Superior temporal gyrus (tissue), 1 donor: ENCODE measurements at regions not wholly inside any gene's neighbourhood (a gene's known extent, or its start where the extent isn't known, plus 50 kb on each side); places are given as distances from the start of the nearest gene placed in this dataset.

Experiments
- DNase-seq: peaks from one replicate; pipeline ENCODE4 v3.0.0-alpha.2; 2016; ENCODE audit errors: extremely low spot score

DNA sequence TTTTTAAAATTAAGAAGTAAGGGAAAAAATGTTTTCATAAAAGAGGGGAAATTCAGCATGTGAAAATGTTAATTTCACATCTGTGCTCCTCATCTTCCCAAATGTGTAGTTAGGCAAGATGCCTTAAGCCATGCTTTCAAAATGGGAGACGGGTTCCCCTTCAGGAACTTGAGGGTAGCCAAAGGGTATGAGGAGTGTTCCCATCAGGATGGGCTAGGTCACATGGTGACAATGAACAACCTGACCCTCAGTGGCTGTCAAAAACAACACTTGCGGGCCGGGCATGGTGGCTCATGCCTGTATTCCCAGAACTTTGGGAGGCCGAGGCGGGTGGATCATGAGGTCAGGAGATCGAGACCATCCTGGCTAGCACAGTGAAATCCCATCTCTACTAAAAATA, 178.0 kb downstream of the ACTL7B start:
- no peak for DNase-seq

DNA sequence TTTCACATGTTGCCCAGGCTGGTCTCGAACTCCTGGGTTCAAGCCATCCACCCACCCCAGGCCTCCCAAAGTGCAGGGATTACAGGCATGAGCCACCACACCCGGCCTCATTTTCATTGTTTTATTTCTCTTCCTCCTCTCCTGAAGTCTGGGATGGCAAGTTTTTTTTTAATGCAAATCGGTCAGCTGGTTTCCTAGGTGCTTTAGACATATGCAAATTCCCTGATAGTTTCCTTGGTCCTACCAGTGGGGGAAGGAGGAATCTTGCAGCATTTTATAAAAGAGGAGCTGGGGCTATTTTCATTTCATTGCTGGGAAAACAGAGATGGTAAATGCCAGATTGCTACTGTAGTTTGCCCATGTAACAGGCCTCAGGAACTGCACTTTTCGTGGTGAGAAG, 179.4 kb downstream of the ACTL7B start:
- no peak for DNase-seq

DNA sequence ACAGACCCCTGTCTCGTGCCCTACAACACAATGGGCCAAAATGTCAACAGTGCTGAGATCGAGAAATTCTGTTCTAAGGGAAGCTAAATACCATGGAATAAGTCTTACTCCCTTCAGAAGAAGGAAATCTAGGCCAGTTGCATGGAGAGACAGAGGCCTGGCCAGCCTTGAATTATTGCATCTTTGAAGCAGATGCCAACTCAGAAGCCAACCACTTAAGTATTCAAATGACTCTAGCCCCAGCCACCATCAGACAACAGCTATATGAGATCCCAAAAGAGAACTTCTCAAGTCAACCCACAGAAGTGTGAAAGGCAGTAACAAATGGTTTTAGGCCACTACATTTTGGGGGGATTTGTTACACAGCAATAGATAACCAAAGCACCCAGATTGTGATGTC, 180.1 kb downstream of the ACTL7B start:
- no peak for DNase-seq

DNA sequence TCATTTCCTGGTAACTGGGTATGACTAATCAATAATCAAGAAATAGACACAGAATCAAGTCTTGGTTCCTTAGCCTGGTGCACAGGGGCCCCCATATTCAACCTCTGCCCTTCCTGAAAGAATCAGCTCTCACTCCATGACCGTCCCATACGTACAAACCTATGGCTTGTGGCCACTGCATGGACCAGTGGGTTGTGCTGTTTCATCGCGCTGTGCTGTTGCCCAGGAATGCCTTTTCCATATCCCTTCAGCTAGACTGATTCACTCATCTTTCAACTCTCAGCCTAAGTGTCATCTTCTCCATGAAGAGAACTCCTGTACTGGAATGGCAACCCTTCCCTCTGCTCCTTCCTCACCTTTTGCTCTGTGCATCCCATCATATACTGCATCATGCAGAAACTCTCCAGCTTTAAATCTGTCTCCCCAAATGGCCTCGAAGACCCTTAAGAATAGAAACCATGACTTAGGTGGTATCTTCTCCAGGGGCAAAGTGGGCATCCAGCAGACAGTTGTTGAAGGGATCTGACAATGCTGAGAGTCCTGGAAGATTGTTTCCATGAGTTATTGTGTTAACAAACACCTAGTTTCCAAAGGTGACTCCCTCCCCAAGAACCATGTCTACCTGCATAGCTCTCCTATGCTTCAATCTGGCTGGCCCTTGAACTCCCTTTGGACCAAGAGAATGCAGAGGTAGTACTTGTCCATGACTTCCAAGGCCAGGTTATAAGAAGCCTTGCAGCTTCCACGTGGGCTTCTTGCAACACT, 180.8 kb downstream of the ACTL7B start:
- no peak for DNase-seq

DNA sequence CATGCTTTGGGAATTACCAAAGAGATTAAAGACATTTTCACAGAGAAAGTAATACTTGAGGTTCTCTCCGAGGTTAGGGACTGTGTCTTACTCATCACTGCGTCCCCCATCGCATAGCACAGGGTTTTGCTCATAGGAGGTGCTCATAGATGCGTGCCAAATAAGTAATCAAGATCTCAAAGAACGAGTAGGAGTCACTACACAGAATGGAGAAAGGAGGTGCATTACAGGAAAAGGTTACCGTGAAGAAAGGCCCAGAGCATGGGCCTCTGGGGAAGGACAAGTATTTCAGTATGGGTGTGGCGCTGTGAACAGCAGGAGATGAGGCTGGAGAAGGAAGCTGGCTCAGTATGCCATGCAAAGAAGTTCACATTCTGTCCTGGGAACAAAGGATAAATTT, 182.4 kb downstream of the ACTL7B start:
- no peak for DNase-seq

DNA sequence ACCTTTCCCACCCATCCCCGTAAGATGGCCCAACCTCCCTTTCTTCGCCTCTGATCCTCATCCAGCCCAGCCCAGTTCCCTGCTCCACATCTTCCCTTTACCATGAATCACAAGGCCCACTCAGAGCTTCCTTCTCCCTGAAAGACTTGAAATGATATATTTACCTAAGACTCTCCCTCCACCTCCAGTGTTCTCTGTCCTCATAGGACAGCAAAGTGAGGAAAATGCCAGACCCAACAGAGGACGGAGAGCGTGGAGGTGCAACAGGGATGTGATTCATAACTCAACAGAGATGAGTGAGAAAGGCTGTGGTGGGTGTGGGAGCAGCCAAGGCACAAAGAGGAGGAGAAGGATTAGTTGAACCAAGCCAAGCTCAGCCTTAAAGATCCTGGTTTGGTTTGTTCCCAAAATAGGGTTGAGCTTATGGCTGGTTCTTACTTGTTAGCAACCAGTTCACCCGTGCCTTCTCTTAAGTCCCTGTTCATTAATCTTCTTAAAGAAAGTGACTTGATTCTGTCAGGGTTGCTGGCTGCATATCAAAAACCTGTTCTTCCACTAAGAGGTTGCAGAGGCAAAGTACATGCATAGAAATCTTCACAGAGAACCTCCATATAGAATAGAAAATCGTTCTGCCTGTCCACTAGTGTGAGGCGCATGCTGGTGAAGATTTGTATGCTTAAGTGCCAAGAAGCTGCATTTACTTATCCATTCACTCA, 183.2 kb downstream of the ACTL7B start:
- no peak for DNase-seq

DNA sequence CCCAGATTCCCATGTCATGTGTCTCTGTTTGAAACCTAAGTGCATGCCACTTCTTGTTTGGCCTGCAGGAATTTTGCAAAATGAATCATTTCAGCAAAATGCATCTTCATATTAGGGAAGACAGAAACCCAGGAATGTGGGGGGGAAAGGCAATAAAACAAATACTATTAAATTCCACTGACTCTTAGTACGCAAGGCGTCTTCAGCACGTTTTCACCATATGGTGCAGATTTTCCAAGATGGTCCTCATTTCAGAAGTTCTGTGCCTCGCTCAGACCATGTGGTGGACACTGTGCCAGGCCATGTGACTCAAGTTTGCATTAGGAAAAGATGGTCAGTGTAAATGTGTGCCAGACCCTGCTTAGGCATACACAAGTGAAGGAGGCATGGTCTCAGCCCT, 184.0 kb downstream of the ACTL7B start:
- no peak for DNase-seq

DNA sequence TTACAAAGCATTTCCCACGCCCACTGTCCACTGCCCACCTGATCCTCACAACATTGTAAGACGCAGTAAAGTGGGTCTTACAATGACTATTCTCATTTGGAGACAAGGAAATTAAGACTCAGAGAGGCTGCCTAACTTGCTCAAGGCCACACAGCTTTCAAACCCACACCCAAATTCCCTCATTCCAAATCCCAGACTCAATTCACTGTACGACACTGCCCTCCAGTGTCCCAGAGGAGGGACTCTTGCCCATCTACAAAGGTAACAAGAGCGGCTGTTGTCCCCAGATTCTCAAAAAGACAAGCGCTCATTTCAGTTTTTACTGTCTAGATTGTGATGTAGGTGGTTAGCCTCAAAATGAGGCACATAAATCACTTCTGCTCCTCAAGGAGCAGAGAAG, 184.6 kb downstream of the ACTL7B start:
- no peak for DNase-seq

DNA sequence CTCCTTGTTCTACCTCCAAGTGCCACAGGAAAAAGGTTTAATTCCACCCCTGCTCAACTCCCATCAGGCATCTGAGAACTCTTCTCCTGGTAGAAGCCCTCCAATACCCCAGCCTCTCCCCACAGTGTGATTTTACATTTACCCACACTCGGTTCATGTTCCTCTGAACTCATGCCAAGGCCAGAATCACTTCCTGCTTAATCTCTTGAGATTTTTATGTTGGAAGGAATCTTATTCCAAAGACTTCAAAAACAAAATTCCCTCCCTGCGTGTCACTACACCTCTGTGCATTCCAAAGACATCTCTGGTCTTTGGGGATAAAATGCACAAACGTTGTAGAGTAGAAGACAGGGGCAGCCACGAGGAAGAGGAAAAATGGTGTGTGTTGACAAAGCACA, 186.8 kb downstream of the ACTL7B start:
- no peak for DNase-seq

DNA sequence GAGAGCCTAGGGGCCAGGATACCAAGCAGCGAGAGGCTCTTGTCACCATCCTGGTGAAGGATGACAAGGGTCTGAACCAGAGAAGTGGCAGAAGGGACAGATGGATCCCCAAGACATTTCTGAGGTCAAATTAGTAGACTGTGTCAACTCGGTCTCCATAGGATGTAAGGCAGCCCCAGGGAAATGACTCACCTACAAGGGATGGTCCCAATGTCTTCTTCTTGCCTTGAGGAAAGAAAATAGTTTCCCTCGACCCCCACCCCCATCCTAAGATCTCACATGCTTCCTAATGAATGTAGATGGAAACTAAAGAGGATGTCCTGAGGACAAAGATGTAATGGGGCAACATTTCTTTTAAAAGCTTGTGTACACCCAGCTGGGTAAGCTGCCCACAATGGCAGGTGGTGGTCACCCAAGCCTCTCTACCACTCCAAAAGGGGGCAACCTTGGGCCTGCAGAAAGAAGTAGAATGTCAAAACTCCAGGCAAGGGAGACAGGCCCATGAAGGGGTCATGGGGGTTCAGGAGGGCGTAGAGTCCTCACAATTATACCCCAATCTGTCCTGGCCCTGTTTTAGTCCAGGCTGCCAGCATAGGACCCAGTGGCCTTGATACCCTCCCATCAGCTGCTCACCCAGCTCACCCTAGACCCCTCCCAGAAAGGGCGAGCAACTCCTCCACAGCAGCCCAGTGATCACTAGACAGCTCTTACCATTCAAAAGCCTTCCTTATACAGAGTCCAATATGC, 187.4 kb downstream of the ACTL7B start:
- no peak for DNase-seq

DNA sequence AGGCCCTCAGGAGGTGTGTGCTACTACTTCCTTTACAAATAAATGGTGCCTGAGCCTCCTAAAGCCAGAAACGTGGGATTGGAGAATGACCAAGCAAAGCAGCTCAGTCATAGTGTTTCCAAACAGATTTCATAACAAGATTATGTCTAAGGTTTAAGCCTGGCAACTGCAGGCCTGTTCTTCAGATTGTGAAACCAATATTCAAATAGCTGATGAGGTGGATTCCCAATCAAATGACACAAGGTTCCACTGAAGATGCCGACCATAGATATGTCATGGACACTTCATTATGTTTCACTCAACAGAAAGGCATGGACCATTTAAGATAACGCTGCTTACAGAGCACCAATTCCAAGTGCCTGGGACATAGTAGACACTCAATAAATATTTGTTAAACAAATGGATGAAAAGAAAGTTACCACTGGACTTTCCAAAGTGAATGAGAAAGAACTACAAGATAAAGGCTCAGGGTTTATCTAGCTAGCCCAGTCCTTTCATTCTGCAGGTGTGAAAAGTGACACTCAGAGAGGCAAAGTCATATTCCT, 189.5 kb downstream of the ACTL7B start:
- no peak for DNase-seq

DNA sequence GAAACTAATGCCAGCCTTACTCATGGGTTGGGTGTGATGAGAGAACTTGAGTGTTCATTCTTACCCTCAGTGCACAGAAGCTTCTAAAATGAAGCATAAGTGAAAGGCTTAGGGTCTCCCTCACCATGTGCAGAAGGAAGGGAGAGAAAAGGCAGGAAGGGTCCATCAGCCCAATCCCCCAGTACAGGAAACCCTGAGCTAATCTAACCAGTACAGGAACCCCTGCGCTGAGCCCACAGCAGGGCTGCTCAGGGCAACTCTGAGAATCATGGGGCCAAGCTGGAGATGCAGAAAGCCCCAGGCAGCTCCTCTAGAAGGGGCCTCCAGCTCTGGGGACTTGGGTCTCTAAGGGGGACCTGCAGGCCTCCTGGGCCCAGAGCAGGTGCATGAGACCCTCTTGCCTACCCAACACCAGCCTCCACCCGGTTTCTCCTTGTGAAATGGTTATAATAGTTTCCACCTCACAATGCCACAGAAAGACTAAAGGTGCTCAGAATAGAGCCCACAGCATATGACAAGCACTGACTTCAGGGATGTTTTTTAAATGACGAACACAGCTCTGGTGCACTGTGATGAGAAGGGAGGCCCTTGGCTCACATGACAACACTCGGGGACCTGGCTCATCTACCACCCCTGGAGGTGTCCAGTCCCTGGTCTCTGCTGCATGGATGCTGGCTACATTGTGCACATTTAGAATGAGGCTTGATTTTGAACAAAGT, 190.1 kb downstream of the ACTL7B start:
- DNase-seq, result no peak

DNA sequence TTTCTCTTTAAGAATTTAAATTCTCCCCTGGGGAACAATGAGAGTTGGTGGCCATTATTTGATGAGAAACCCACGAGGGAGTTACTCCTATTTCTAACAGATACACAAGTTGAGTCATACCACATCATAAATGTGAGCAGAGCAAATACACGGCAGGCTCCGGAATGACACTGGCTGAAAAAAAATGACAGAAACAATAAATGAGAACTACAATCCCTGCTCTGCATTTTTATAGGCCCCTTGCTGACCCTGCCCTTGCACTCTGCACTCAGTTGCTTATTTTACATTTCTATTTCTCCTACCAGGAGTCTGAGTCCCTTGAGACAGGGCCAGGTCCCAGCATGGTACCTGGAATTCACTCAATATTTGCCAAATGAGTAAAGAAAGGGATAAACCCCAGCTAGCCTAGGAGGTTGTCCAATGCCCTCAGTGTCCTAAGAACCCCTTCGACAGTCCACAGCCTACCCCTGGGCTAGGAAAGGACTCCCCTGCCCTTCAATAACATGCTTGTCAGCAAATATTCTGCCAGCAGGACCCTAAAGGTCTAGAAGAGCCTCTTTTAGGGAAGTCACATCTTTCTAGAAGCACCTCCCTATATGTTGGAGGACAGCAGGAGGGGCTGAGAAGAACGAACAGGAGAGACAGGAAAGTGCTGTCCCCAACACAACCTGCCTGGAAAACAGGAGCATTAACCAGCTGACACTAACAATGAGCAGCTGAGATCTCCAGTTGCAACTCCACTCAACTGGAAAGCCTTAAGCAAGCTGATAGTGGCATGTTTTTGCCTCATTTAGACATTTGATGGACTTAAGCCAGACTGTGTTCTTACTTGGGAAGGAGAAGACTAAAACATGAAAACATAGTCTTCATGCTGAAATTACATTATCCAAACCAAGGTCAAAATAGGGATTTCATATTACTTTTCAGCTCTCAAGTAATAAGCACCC, 191.2 kb downstream of the ACTL7B start:
- no peak for DNase-seq

DNA sequence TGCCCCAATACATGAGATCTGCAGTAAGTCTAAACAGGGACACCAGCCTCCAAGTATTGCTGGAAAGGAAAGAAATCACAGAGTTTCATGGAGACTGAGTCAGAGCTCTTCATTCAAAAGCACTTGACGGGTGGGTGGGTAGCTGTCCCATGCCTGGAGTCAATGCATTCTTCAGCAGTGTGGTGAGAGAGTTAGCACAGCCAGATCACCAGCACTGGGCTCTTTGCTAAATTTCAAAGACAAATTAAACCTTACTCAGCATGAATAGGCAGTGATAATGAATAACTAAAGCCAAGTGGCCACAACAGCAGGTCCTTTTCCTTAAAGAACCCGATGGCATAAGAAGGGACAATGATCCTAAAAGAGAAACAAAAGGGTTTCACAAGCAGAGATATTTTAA, 192.4 kb downstream of the ACTL7B start:
- DNase-seq, result no peak

DNA sequence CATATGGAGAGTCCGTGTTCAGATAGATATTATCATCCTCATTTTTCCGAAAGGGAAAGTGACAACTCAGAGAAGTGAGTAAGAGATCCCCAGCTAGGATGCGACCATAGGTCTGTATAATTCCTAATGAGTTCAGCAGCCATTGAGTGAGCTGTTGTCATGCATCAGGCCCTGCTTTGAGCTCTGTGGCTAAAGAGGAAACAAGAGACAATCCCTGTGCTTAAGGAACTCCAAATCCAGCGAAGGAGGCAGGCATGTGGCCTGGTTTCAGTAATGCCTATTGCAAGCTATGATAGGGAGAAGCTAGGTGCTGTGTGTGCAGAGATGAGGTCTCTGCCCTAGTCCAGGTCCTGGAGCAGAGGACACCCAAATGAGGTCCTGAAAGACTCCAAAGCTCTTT, 192.8 kb downstream of the ACTL7B start:
- no peak for DNase-seq

DNA sequence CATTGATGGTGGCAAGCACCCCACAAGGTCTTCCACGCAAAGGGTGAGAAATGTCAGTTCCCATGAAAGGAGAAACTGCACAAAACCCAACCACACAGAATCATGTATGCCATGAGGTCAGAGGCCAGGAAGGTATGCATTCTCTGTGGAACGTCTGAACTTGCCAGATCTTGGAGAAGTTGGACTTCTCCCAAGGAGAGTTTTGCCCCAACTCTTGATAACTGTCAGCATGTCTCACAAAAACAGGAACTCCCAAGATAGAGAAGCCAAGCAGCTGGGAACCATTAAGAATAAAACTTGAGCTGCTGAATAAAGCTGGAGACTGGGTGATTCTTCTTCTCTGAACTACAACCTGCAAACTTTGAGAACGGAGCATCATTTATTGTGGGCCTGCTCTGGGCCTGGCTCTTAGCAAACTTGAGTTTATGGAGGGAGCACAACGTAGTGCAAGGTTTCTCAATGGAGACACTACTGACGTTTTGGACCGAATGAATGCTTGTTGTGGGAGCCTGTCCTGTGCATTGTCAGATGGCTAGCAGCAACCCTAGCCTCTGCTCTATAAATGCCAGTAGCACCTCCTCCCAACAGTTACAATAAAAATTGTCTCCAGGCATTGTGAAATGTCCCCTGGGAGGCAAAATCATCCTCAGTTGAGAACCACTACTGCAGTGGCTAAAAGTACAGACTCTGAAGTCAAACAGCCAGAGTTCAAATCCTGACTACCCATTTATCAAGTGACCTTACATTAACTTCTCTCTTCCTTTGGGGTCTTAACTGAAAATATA, 193.5 kb downstream of the ACTL7B start:
- no peak for DNase-seq

DNA sequence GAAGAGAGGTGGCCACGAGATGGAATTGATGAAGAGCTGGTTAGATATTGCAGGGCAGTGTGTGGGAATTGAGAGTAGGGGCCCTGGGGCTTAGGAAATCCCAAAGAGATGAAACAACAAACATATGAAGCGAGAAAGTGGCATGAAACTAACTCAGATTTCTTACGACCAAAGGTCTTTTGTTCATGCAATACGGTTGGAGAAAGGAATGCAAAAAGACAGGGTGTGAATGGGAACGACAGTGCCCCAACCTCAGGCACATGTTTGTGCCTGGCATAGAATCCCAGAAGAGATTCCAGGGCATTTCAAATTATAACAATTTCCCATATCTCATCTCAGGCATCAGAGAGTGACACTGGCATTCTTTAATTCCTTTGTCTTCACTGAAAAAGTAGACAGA, 199.2 kb downstream of the ACTL7B start:
- no peak for DNase-seq

DNA sequence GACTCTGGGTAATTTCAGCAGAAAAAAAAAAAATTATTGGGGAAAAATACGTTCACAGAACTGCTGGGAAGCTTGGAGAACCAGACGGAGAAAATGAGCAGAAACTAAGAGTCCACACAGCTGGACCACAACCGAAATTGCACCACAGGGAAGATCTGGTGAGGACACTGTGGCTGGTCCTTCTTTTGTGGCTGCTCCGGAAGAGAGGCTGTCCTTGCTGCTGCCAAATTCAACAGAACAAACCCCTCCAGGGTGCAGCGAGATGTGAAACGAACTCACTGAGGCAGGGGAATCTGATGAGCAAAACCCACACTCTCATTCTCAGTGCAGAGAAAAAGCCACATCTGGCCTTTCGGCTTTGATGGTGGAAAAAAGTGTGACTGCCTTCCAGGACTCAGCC, 200.0 kb downstream of the ACTL7B start:
- DNase-seq, result no peak

DNA sequence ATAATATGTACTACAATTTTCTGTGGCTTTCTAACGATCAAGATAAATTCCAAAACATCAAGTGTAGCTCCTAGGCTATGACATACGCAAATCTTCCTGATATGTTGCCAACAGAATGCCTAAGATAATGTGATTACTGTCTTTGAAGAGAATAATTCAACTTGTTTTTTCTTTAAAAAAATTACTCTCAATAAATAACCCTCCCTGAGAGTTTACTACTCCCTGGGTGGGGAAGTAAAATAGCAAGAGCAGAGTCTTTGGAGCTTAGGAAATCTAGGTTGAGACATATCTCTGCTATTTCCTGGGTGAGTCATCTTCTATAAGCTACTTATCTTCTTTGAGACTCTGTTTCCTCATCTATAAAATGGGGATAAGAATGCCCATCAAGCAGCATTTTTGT, 201.2 kb downstream of the ACTL7B start:
- DNase-seq, result no peak

DNA sequence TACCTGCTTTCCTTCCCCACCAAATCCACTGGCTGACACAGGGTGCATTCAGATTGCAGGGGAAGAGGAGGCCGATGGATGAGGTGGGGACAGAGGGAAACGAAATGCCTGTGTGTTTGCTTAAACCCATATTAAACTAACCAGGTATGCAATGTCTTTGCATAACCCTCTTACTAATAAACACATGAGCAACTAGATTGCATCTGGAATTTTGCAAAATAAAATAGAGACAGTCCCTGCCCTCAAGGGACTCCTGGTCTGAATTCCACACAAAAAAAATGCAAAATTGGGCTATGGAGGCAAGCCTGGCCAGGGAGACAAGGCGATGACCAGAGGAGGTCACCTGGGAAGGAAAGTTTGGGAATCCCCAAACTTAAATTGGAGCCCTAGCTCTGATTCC, 202.9 kb downstream of the ACTL7B start:
- no peak for DNase-seq
